ENCODE measurements at regions not wholly inside any gene's neighbourhood (a gene's known extent, or its start where the extent isn't known, plus 50 kb on each side); places are given as distances from the start of the nearest gene placed in this dataset.

DNA sequence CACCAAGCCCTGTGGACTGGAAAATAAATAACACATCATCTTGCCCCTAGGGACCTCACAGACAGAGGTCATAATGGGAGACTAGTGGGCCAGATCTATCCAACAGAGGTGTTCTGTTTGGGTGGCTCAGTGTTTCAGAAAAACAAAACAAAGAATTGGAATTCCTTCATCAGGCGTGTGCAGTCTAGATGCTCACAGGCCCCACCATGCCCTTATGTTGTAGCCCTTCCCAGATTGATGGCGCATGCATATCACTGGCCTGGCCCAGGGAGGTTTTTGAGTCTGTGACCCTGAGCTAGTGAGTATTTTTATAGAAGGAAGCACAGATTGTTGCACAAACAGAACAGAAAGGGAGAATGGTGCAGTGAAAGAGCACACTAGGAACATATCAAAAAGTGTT is 859.6 kb downstream of the BCL11B start:
- TF ChIP-seq TAF1 (IDR thresholded peaks at IDR 0.05; ENCODE audit: low read depth, low read length) (no peak), POLR2AphosphoS5 (IDR thresholded peaks at IDR 0.05; ENCODE audit: low read depth, low read length) (no peak)

All from GM12891 (cell line).